HCT116 (cell line): ENCODE measurements at regions not wholly inside any gene's neighbourhood (a gene's known extent, or its start where the extent isn't known, plus 50 kb on each side); places are given as distances from the start of the nearest gene placed in this dataset.

ENCODE experiments used
- ATAC-seq: fragments of 200-7000 bp; cut with Tn5 transposase; 2 replicates; pipeline ENCODE4 v1.9.1; 2020; ENCODE audit warnings: mild to moderate bottlenecking, moderate library complexity
- BruUV-seq: library from RNA; stranded (reverse); fragments of 400-500 nt; replicated peaks from 2 replicates; lab custom pipeline; 2021; lab: Mats Ljungman, UMichigan
- CTCF ChIA-PET: fragments of 300-600 bp; sonication (Branson Sonifier 250); formaldehyde crosslinking; loops from one replicate; lab custom pipeline; 2021; ENCODE audit warnings: antibody characterized with exemption; lab: Charles Lee
- POLR2A ChIA-PET: fragments of 300-600, 350-600 bp; sonication (Branson Sonifier 250); formaldehyde crosslinking; loops from one replicate; lab custom pipeline; 2021; ENCODE audit warnings: antibody characterized with exemption; lab: Charles Lee
- RAD21 ChIA-PET, 2 experiments: fragments of 300-600 bp; sonication (Branson Sonifier 250); formaldehyde crosslinking; loops; one replicate each; lab custom pipeline; 2023; ENCODE audit warnings: low total read pairs in 2 of 2; ENCODE audit not compliant: uncharacterized antibody in 2 of 2, unreplicated experiment in 2 of 2, low non-redundant PET in 1 of 2; lab: Charles Lee
- DNase-seq: peaks from one replicate; pipeline ENCODE4 v3.0.0-alpha.2; 2010; ENCODE audit warnings: low read depth, low spot score
- H2AFZ ChIP-seq: fragments of 200-600 bp; shearing (Covaris generic), sonication (generic); 2 replicates; pipeline ENCODE4 v1.6.1; 2017; ENCODE audit warnings: low read depth, mixed run types, mixed read lengths, antibody characterized with exemption, low read length; ENCODE audit not compliant: poor library complexity, severe bottlenecking
- H3K27ac ChIP-seq: 2 replicates; pipeline ENCODE4 v1.5.1; 2012; ENCODE audit warnings: low read depth, low read length
- H3K27me3 ChIP-seq: fragments of 200-600 bp; sonication (generic); 2 replicates; pipeline ENCODE4 v1.6.1; 2016; ENCODE audit warnings: mixed run types, low read length, mixed read lengths; ENCODE audit not compliant: insufficient read depth
- H3K36me3 ChIP-seq, 2 experiments: fragments of 200-500 bp in 1 of 2; fragments of 200-600 bp in 1 of 2; sonication (Bioruptor generic) in 1 of 2; sonication (generic) in 1 of 2; 2 replicates each; pipeline versions ENCODE4 v1.5.1 to v1.6.1; 2014 to 2016; ENCODE audit warnings: low read length in 2 of 2, inconsistent platforms in 1 of 2, mixed read lengths in 1 of 2, mixed run types in 1 of 2; ENCODE audit not compliant: insufficient read depth in 2 of 2, control insufficient read depth in 1 of 2
- H3K4me1 ChIP-seq, 2 experiments: fragments of 200-600 bp in 1 of 2; sonication (generic) in 1 of 2; 2 replicates each; pipeline versions ENCODE4 v1.5.1 to v1.6.1; 2012 to 2017; ENCODE audit warnings: low read length in 2 of 2, inconsistent platforms in 1 of 2, mild to moderate bottlenecking in 1 of 2, mixed read lengths in 1 of 2, mixed run types in 1 of 2, moderate library complexity in 1 of 2; ENCODE audit not compliant: insufficient read depth in 2 of 2, control insufficient read depth in 1 of 2
- H3K4me2 ChIP-seq: fragments of 200-600 bp; sonication (generic); 2 replicates; pipeline ENCODE4 v1.6.1; 2017; ENCODE audit warnings: mixed run types, low read length, mixed read lengths
- H3K4me3 ChIP-seq, 2 experiments: fragments of 200-600 bp in 1 of 2; sonication (generic) in 1 of 2; replicated peaks in 1 of 2; 2 replicates each; pipeline ENCODE4 v1.5.1; 2011 to 2016; ENCODE audit warnings: low read length in 2 of 2, control low read depth in 1 of 2, low read depth in 1 of 2, mild to moderate bottlenecking in 1 of 2, mixed read lengths in 1 of 2, mixed run types in 1 of 2
- H3K79me2 ChIP-seq: fragments of 200-600 bp; sonication (generic); 2 replicates; pipeline ENCODE4 v1.6.1; 2017; ENCODE audit warnings: mild to moderate bottlenecking, mixed run types, low read length, moderate library complexity, mixed read lengths; ENCODE audit not compliant: insufficient read depth
- H3K9ac ChIP-seq: fragments of 200-600 bp; sonication (generic); 2 replicates; pipeline ENCODE4 v1.6.1; 2016; ENCODE audit warnings: low read length, mixed read lengths
- H3K9me2 ChIP-seq: fragments of 200-600 bp; sonication (generic), shearing (Covaris generic); 2 replicates; pipeline ENCODE4 v1.6.1; 2017; ENCODE audit warnings: mixed run types, mild to moderate bottlenecking, moderate library complexity; ENCODE audit not compliant: insufficient read depth
- H3K9me3 ChIP-seq, 2 experiments: fragments of 200-500 bp in 1 of 2; fragments of 200-600 bp in 1 of 2; sonication (Bioruptor generic) in 1 of 2; sonication (generic) in 1 of 2; 2 replicates each; pipeline ENCODE4 v1.6.1; 2014 to 2017; ENCODE audit warnings: low read length in 2 of 2, mixed read lengths in 2 of 2, inconsistent platforms in 1 of 2, low read depth in 1 of 2, mild to moderate bottlenecking in 1 of 2, mixed run types in 1 of 2, moderate library complexity in 1 of 2; ENCODE audit not compliant: control insufficient read depth in 1 of 2, insufficient read depth in 1 of 2
- H4K20me1 ChIP-seq: fragments of 200-600 bp; sonication (generic), shearing (Covaris generic); 2 replicates; pipeline ENCODE4 v1.6.1; 2017; ENCODE audit warnings: mixed run types, mild to moderate bottlenecking, moderate library complexity; ENCODE audit not compliant: insufficient read depth
- FOSL1 ChIP-seq: IDR thresholded peaks from 2 replicates; pipeline ENCODE4 v1.6.1; 2012; ENCODE audit warnings: low read depth
- JUND ChIP-seq: IDR thresholded peaks from 2 replicates; pipeline ENCODE4 v1.6.1; 2012
- RAD21 ChIP-seq: IDR thresholded peaks from 2 replicates; pipeline ENCODE4 v1.6.1; 2012; ENCODE audit warnings: low read depth, mild to moderate bottlenecking
- YY1 ChIP-seq: IDR thresholded peaks from 2 replicates; pipeline ENCODE4 v1.6.1; 2011; ENCODE audit warnings: low read length, low read depth, moderate library complexity, mild to moderate bottlenecking; ENCODE audit not compliant: insufficient replicate concordance; ENCODE audit errors: extremely low read depth
- intact Hi-C: fragments of 100-400 bp; cut with micrococcal nuclease; formaldehyde crosslinking; loops from 2 replicates; pipeline ENCODE4 v1.10.0; 2022
- TF ChIP-seq, protein P1 (sequence below): IDR thresholded peaks from 2 replicates; pipeline ENCODE4 v1.6.1; 2011; ENCODE audit warnings: mild to moderate bottlenecking, low read length, moderate library complexity; ENCODE audit not compliant: insufficient replicate concordance; ENCODE audit errors: extremely low read depth

DNA sequence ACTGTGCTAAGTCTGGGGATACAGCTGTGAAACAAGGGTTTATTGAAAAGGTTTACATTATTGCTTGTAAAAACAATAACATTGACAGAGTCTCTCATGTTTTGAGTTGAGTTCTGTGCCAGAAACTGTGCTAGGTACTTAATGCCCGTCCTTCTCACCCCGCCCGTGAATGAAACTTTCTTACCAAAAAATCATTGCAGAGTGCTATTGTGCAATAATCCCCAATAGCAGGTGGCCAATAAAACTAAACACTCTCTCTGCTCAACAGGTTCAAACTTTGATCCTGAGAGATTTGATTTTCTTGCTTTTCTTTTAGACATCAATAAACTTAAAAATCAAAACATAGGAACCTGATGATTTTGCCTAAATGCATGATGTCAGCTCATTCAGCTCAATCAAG lies 441.6 kb downstream of the HAPSTR1 start:
- no peak overlapping the region for H3K4me2 ChIP-seq
- H3K9me3 ChIP-seq, result no peaks in the 10 kb centered on the region
- no peak overlapping the region for H3K9ac ChIP-seq
- no peaks in the 10 kb centered on the region for H3K4me1 ChIP-seq
- ChIA-PET POLR2A (no interaction called here), RAD21 (no interaction called here), CTCF (no interaction called here)
- H3K9me2 ChIP-seq, result no peaks in the 10 kb centered on the region
- no peaks in the 10 kb centered on the region for H3K79me2 ChIP-seq
- H3K4me3 ChIP-seq, result no peak overlapping the region
- peaks cover 4% of the 10 kb centered on the region; the same call in 1 of the 2 replicates for H3K27me3 ChIP-seq
- no peak for TF ChIP-seq RAD21
- no peak for TF ChIP-seq JUND
- TF ChIP-seq YY1, result no peak
- TF ChIP-seq FOSL1, result no peak
- no peak overlapping the region for H3K27ac ChIP-seq
- intact Hi-C loops, result no loop called here
- no peak for ATAC-seq
- no peak for DNase-seq
- H2AFZ ChIP-seq, result no peak overlapping the region
- no peaks in the 10 kb centered on the region for H4K20me1 ChIP-seq
- no TSS peak for BruUV-seq
- H3K36me3 ChIP-seq, result no peaks in the 10 kb centered on the region

DNA sequence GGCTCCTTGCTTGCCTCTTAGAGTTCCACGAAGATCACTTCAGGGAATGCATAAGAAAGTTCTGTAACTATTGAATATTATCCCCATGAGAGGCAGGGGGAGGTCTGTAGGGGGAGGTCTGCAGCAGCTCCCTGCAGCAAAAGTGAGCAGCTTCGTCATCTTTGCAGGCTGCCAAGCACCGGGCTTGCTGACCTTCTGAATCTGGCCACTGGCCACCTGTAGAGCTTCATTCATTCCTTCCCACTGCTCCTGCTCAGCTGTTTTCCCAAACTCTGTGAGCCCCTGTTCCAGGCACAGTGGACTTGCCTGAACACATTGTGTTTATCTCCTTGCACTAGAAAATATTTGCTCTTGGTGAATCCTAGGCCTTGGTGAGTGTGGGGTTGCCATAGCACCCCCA lies 443.3 kb downstream of the HAPSTR1 start:
- Histone ChIP-seq H2AFZ (no peak overlapping the region), H4K20me1 (no peaks in the 10 kb centered on the region), H3K36me3 (no peaks in the 10 kb centered on the region)
- BruUV-seq, result no TSS peak
- no peak for DNase-seq
- TF ChIP-seq, protein P1, sequence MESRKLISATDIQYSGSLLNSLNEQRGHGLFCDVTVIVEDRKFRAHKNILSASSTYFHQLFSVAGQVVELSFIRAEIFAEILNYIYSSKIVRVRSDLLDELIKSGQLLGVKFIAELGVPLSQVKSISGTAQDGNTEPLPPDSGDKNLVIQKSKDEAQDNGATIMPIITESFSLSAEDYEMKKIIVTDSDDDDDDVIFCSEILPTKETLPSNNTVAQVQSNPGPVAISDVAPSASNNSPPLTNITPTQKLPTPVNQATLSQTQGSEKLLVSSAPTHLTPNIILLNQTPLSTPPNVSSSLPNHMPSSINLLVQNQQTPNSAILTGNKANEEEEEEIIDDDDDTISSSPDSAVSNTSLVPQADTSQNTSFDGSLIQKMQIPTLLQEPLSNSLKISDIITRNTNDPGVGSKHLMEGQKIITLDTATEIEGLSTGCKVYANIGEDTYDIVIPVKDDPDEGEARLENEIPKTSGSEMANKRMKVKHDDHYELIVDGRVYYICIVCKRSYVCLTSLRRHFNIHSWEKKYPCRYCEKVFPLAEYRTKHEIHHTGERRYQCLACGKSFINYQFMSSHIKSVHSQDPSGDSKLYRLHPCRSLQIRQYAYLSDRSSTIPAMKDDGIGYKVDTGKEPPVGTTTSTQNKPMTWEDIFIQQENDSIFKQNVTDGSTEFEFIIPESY, result no peak
- TF ChIP-seq, all 23 proteins: peak for 0
- no peak overlapping the region for H3K4me2 ChIP-seq
- no peak overlapping the region for H3K27ac ChIP-seq
- ChIA-PET RAD21 (no interaction called here), POLR2A (no interaction called here), CTCF (no interaction called here)
- intact Hi-C loops, result no loop called here
- no peak for ATAC-seq
- H3K9me3 ChIP-seq, result no peaks in the 10 kb centered on the region
- no peak overlapping the region for H3K9ac ChIP-seq
- H3K4me3 ChIP-seq, result no peak overlapping the region
- peaks cover 4% of the 10 kb centered on the region; the same call in 1 of the 2 replicates for H3K27me3 ChIP-seq
- H3K9me2 ChIP-seq, result no peaks in the 10 kb centered on the region
- H3K79me2 ChIP-seq, result no peaks in the 10 kb centered on the region
- no peaks in the 10 kb centered on the region for H3K4me1 ChIP-seq
